Calu3 (cell line): ENCODE measurements at regions not wholly inside any gene's neighbourhood (a gene's known extent, or its start where the extent isn't known, plus 50 kb on each side); places are given as distances from the start of the nearest gene placed in this dataset.

Experiments
- BruUV-seq: library from RNA; stranded (reverse); fragments of 400-500 nt; replicated peaks from 2 replicates; lab custom pipeline; 2021; lab: Mats Ljungman, UMichigan
- CTCF ChIA-PET: fragments of 300-600 bp; sonication (Branson Sonifier 250); formaldehyde crosslinking; loops from one replicate; lab custom pipeline; 2022; ENCODE audit warnings: antibody characterized with exemption; lab: Charles Lee
- DNase-seq: peaks from one replicate; pipeline ENCODE4 v3.0.0; 2022
- H3K27ac Mint-ChIP-seq: one replicate; pipeline ENCODE4 v1.8.0; 2022; ENCODE audit warnings: mixed read lengths; ENCODE audit not compliant: unreplicated experiment
- H3K27me3 Mint-ChIP-seq: one replicate; pipeline ENCODE4 v1.8.0; 2022; ENCODE audit warnings: mixed read lengths; ENCODE audit not compliant: unreplicated experiment
- H3K36me3 Mint-ChIP-seq: one replicate; pipeline ENCODE4 v1.8.0; 2022; ENCODE audit warnings: mild to moderate bottlenecking, moderate library complexity, mixed read lengths; ENCODE audit not compliant: insufficient read depth, unreplicated experiment
- H3K4me1 Mint-ChIP-seq: one replicate; pipeline ENCODE4 v1.8.0; 2022; ENCODE audit warnings: mild to moderate bottlenecking, low read depth, mixed read lengths; ENCODE audit not compliant: unreplicated experiment
- H3K4me3 Mint-ChIP-seq: one replicate; pipeline ENCODE4 v1.8.0; 2022; ENCODE audit warnings: mild to moderate bottlenecking, low read depth, moderate library complexity, mixed read lengths; ENCODE audit not compliant: unreplicated experiment
- H3K9me3 Mint-ChIP-seq: one replicate; pipeline ENCODE4 v1.8.0; 2022; ENCODE audit warnings: low read depth, mixed read lengths; ENCODE audit not compliant: unreplicated experiment
- intact Hi-C: fragments of 100-400 bp; cut with micrococcal nuclease; formaldehyde crosslinking; loops from one replicate; pipeline ENCODE4 v1.10.0; 2022; ENCODE audit not compliant: unreplicated experiment
- TF ChIP-seq, protein P1 (sequence below): fragments of 200-600 bp; IDR thresholded peaks from one replicate; pipeline ENCODE4 v1.8.0; 2022; ENCODE audit warnings: antibody characterized with exemption; ENCODE audit not compliant: unreplicated experiment

DNA sequence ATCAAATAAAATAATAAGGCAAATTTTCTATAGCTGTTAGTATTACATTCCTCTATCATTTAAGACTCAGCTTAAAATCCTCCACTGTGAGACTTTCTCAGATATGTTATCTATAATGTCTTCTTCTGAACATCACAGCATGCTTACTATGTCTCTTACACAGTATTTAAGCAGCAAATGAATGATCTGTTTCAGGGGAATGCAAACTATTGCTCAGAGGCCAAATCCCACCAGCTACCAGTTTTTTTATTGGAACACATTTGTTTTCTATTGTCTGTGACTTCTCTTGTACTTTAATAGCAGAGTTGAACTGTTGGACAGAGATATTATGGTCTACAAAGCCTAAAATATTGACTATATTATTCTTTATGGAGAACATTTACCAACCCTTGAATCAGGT is 59.6 kb downstream of the C3orf38 start:
- H3K36me3 Mint-ChIP-seq = peaks cover 6% of the 10 kb centered on the region
- TF ChIP-seq, protein P1, sequence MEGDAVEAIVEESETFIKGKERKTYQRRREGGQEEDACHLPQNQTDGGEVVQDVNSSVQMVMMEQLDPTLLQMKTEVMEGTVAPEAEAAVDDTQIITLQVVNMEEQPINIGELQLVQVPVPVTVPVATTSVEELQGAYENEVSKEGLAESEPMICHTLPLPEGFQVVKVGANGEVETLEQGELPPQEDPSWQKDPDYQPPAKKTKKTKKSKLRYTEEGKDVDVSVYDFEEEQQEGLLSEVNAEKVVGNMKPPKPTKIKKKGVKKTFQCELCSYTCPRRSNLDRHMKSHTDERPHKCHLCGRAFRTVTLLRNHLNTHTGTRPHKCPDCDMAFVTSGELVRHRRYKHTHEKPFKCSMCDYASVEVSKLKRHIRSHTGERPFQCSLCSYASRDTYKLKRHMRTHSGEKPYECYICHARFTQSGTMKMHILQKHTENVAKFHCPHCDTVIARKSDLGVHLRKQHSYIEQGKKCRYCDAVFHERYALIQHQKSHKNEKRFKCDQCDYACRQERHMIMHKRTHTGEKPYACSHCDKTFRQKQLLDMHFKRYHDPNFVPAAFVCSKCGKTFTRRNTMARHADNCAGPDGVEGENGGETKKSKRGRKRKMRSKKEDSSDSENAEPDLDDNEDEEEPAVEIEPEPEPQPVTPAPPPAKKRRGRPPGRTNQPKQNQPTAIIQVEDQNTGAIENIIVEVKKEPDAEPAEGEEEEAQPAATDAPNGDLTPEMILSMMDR = no peak
- no TSS peak for BruUV-seq
- no peaks in the 10 kb centered on the region for H3K9me3 Mint-ChIP-seq
- H3K27me3 Mint-ChIP-seq = no peaks in the 10 kb centered on the region
- no peak for DNase-seq
- peaks cover 9% of the 10 kb centered on the region for H3K4me1 Mint-ChIP-seq
- no peak overlapping the region for H3K4me3 Mint-ChIP-seq
- intact Hi-C loops = no loop called here
- CTCF ChIA-PET = no interaction called here
- no peak overlapping the region for H3K27ac Mint-ChIP-seq

- no peaks in the 10 kb centered on the region for H3K4me1 Mint-ChIP-seq
- TF ChIP-seq, protein P1 = no peak
- no peaks in the 10 kb centered on the region for H3K36me3 Mint-ChIP-seq
- H3K4me3 Mint-ChIP-seq = no peak overlapping the region
- H3K27ac Mint-ChIP-seq = no peak overlapping the region
- DNase-seq = no peak
- BruUV-seq = no TSS peak
- no peaks in the 10 kb centered on the region for H3K27me3 Mint-ChIP-seq
- intact Hi-C loops = loop anchor here (10.0 kb wide), 1 partner anchor 1094 kb away; no protein-coding TSS in a partner anchor
- no peaks in the 10 kb centered on the region for H3K9me3 Mint-ChIP-seq
- CTCF ChIA-PET = no interaction called here
Observed at GRCh38 chr3:88211096-88211890, 61.5 kb downstream of the C3orf38 start.

- no TSS peak for BruUV-seq
- Mint-ChIP-seq H3K27ac (no peak overlapping the region), H3K36me3 (no peaks in the 10 kb centered on the region), H3K4me1 (no peaks in the 10 kb centered on the region), H3K9me3 (no peaks in the 10 kb centered on the region), H3K4me3 (no peak overlapping the region), H3K27me3 (no peaks in the 10 kb centered on the region)
- peak; percentile 75 for DNase-seq
- intact Hi-C loops = loop anchor here (1.0 to 10.0 kb wide), 3 partner anchors 78 to 1086 kb away; no protein-coding TSS in a partner anchor
- CTCF ChIA-PET = interaction anchor here (0.6 to 1.5 kb wide), 8 partner anchors 9 to 896 kb away, joined by 3 to 6 read pairs (median 3); no protein-coding TSS in a partner anchor
- TF ChIP-seq, protein P1 = peak; percentile 58
Observed at GRCh38 chr3:88219138-88219792, 69.5 kb downstream of the C3orf38 start.

DNA sequence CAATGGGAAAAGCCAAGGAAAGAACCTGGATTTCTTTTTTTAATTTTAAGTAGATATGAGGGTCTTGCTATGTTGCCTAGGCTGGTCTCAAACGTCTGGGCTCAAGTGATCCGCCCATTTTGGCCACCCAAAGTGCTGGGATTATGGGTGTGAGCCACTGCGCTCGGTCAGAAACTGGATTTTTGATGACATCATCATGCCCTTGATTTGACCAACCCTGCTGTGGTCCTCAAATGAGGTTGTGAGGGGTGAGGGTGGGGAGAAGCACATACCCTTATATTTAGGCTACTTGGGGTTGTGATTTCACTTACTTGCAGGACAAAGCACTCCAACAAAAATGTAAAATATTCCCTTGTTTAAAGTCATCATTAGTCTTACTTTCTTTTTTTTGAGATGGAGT is 70.4 kb downstream of the C3orf38 start:
- H3K36me3 Mint-ChIP-seq = no peaks in the 10 kb centered on the region
- no peaks in the 10 kb centered on the region for H3K9me3 Mint-ChIP-seq
- no peak for DNase-seq
- H3K4me3 Mint-ChIP-seq = no peak overlapping the region
- no peaks in the 10 kb centered on the region for H3K4me1 Mint-ChIP-seq
- TF ChIP-seq, protein P1 = no peak
- no TSS peak for BruUV-seq
- CTCF ChIA-PET = interaction anchor here (0.7 to 1.5 kb wide), 3 partner anchors 11 to 105 kb away, joined by 3 to 4 read pairs (median 3); no protein-coding TSS in a partner anchor
- H3K27me3 Mint-ChIP-seq = no peaks in the 10 kb centered on the region
- H3K27ac Mint-ChIP-seq = no peak overlapping the region
- intact Hi-C loops = no loop called here
